ENCODE measurements at regions not wholly inside any gene's neighbourhood (a gene's known extent, or its start where the extent isn't known, plus 50 kb on each side); places are given as distances from the start of the nearest gene placed in this dataset.

DNA sequence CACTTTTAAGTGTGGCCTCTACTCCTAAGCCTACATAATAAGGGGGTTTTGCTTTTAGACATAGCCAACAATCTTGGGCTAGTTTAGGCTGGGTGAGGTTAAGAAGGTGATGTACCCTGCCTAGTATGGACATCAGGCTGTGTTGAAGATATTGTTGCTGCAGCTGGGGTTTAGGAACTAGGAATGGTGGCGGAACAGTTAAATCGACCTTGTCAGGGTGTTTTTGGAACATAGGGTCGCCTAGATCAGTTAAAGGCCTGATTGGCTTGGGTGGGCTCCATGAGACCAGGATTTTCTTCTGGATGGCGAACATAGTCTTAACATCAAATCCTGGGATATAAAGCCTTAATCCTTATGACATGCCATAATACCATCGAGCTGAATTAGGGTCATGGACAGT lies 156.1 kb downstream of the TRIM27 start:
- Histone ChIP-seq H3K27ac (ENCODE audit: low read length) (no peak overlapping the region), H3K4me1 (ENCODE audit: control insufficient read depth, low read depth, low read length) (peaks cover 60% of the 10 kb centered on the region), H3K9ac (ENCODE audit: low read length) (no peak overlapping the region), H3K36me3 (ENCODE audit: control insufficient read depth, low read depth, low read length) (no peaks in the 10 kb centered on the region), H3K27me3 (ENCODE audit: control insufficient read depth, insufficient read depth, low read length) (peaks cover 100% of the 10 kb centered on the region), H3K9me3 (ENCODE audit: control insufficient read depth, low read depth, low read length) (no peaks in the 10 kb centered on the region), H3K4me3 (ENCODE audit: low read length) (no peak overlapping the region)

DNA sequence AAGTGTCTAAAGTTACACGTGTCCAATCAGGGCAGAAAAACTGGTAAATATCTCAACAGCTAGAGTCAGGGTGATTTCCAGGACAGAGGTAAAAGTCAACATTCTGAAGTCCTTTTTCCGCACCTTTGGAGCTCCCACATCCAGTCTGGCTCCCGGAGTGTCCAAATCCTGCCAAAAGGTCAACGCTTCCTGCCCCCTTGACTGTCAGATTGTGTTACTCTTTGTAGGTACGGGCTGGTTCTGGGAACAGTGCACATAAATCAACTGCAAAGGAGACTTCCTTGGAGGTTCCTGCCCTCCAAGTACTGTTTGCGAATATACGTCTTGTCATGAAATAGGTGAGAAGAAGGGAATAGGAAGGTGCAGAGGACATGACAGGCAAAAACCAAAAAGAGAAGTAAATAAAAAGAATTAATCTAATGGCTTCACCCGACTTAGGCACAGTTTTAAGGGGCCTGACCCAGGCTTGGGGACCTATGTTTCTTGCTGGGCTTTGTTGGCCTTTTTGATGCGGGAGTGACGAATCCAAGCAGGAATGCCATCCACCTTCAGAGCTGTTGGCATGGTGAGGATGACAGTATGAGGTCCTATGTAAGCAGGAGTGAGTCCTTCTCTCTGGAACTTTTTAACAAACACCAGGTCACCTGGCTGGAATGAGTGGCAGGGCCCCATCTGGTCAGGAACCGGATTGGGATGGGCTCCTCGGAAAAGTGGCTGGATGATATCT lies 155.4 kb downstream of the TRIM27 start:
- H3K9me3 ChIP-seq (ENCODE audit: control insufficient read depth, low read depth, low read length), result no peaks in the 10 kb centered on the region
- peaks cover 100% of the 10 kb centered on the region for H3K27me3 ChIP-seq (ENCODE audit: control insufficient read depth, insufficient read depth, low read length)

GRCh38 chr6:28769626-28770402 lies 154.0 kb downstream of the TRIM27 start:
- Histone ChIP-seq H3K27me3 (ENCODE audit: control insufficient read depth, insufficient read depth, low read length) (peaks cover 100% of the 10 kb centered on the region), H3K27ac (ENCODE audit: low read length) (no peak overlapping the region), H3K36me3 (ENCODE audit: control insufficient read depth, low read depth, low read length) (no peaks in the 10 kb centered on the region)

More for the DNA sequence above, 155.4 kb downstream of the TRIM27 start:
- no peaks in the 10 kb centered on the region for H3K36me3 ChIP-seq (ENCODE audit: control insufficient read depth, low read depth, low read length)
- H3K4me3 ChIP-seq (ENCODE audit: low read length), result no peak overlapping the region
- H3K27ac ChIP-seq (ENCODE audit: low read length), result no peak overlapping the region
- H3K9ac ChIP-seq (ENCODE audit: low read length), result no peak overlapping the region
- peaks cover 65% of the 10 kb centered on the region for H3K4me1 ChIP-seq (ENCODE audit: control insufficient read depth, low read depth, low read length)

GRCh38 chr6:28770732-28771131 lies 153.1 kb downstream of the TRIM27 start:
- no peak overlapping the region for H3K9ac ChIP-seq (ENCODE audit: low read length)
- H3K27ac ChIP-seq (ENCODE audit: low read length), result no peak overlapping the region
- no peaks in the 10 kb centered on the region for H3K36me3 ChIP-seq (ENCODE audit: control insufficient read depth, low read depth, low read length)
- peaks cover 61% of the 10 kb centered on the region for H3K4me1 ChIP-seq (ENCODE audit: control insufficient read depth, low read depth, low read length)
- no peaks in the 10 kb centered on the region for H3K9me3 ChIP-seq (ENCODE audit: control insufficient read depth, low read depth, low read length)
- no peak overlapping the region for H3K4me3 ChIP-seq (ENCODE audit: low read length)
- peaks cover 100% of the 10 kb centered on the region for H3K27me3 ChIP-seq (ENCODE audit: control insufficient read depth, insufficient read depth, low read length)

More at GRCh38 chr6:28769626-28770402, 154.0 kb downstream of the TRIM27 start:
- Histone ChIP-seq H3K4me1 (ENCODE audit: control insufficient read depth, low read depth, low read length) (peaks cover 67% of the 10 kb centered on the region), H3K9me3 (ENCODE audit: control insufficient read depth, low read depth, low read length) (no peaks in the 10 kb centered on the region), H3K4me3 (ENCODE audit: low read length) (peak overlapping the region; percentile 47), H3K9ac (ENCODE audit: low read length) (no peak overlapping the region)

GRCh38 chr6:28771401-28772267 lies 152.2 kb downstream of the TRIM27 start:
- Histone ChIP-seq H3K9ac (ENCODE audit: low read length) (no peak overlapping the region), H3K27ac (ENCODE audit: low read length) (no peak overlapping the region), H3K9me3 (ENCODE audit: control insufficient read depth, low read depth, low read length) (no peaks in the 10 kb centered on the region), H3K4me3 (ENCODE audit: low read length) (peak overlapping the region; percentile 64), H3K4me1 (ENCODE audit: control insufficient read depth, low read depth, low read length) (peaks cover 52% of the 10 kb centered on the region), H3K36me3 (ENCODE audit: control insufficient read depth, low read depth, low read length) (no peaks in the 10 kb centered on the region), H3K27me3 (ENCODE audit: control insufficient read depth, insufficient read depth, low read length) (peaks cover 100% of the 10 kb centered on the region)

DNA sequence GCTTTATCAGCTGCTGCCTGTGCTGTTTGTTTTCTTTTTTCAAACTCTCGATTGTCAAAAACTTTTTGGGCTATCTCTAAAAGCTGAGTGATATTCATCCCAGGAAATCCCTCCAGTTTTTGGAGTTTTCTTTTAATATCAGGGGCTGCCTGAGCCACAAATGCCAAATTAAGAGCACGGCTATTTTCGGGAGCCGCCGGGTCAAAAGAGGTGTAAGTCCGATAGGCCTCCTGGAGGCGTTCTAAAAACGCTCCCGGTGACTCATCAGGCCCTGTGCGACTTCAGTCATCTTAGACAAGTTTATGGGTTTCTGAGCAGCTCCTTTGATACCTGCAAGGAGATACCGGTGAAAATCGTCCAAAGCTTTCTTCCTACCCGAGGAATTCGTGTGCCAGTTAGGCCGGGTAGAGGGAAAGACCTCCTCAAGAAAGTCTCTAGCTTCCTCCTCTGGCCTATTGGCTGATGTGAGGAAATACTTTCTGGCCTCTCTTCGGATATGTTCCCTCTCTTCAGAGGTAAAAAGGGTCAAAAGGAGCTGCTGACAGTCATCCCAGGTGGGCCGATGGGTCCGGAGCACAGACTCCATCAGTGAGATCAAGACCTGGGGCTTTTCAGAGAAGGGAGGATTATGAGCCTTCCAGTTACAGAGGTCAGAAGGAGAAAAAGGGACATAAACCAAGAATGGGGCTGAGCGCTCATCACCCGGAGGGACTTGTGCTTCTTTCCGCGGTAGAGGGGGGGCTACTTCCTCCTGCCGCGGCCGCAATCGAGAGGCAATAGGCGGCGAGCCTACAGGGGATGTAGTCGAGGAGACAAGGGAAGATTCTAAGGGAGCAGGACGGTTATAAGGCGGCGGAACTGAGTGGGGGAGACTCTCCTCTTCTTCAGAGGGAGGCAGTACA lies 151.1 kb downstream of the TRIM27 start:
- H3K36me3 ChIP-seq (ENCODE audit: control insufficient read depth, low read depth, low read length), result no peaks in the 10 kb centered on the region
- no peak overlapping the region for H3K27ac ChIP-seq (ENCODE audit: low read length)
- H3K4me1 ChIP-seq (ENCODE audit: control insufficient read depth, low read depth, low read length), result peaks cover 51% of the 10 kb centered on the region
- no peak overlapping the region for H3K9ac ChIP-seq (ENCODE audit: low read length)
- H3K9me3 ChIP-seq (ENCODE audit: control insufficient read depth, low read depth, low read length), result no peaks in the 10 kb centered on the region
- H3K27me3 ChIP-seq (ENCODE audit: control insufficient read depth, insufficient read depth, low read length), result peaks cover 100% of the 10 kb centered on the region
- peak overlapping the region; percentile 64 for H3K4me3 ChIP-seq (ENCODE audit: low read length)

GRCh38 chr6:28774292-28775051 lies 149.3 kb downstream of the TRIM27 start:
- no peak overlapping the region for H3K27ac ChIP-seq (ENCODE audit: low read length)
- H3K36me3 ChIP-seq (ENCODE audit: control insufficient read depth, low read depth, low read length), result no peaks in the 10 kb centered on the region
- H3K4me3 ChIP-seq (ENCODE audit: low read length), result peak overlapping the region; percentile 64
- no peaks in the 10 kb centered on the region for H3K9me3 ChIP-seq (ENCODE audit: control insufficient read depth, low read depth, low read length)
- peaks cover 57% of the 10 kb centered on the region for H3K4me1 ChIP-seq (ENCODE audit: control insufficient read depth, low read depth, low read length)
- H3K27me3 ChIP-seq (ENCODE audit: control insufficient read depth, insufficient read depth, low read length), result peaks cover 100% of the 10 kb centered on the region
- no peak overlapping the region for H3K9ac ChIP-seq (ENCODE audit: low read length)

GRCh38 chr6:28775052-28775376 lies 148.8 kb downstream of the TRIM27 start:
- Histone ChIP-seq H3K4me3 (ENCODE audit: low read length) (peak overlapping the region; percentile 64), H3K9me3 (ENCODE audit: control insufficient read depth, low read depth, low read length) (no peaks in the 10 kb centered on the region), H3K27me3 (ENCODE audit: control insufficient read depth, insufficient read depth, low read length) (peaks cover 100% of the 10 kb centered on the region), H3K36me3 (ENCODE audit: control insufficient read depth, low read depth, low read length) (no peaks in the 10 kb centered on the region), H3K9ac (ENCODE audit: low read length) (no peak overlapping the region), H3K27ac (ENCODE audit: low read length) (no peak overlapping the region), H3K4me1 (ENCODE audit: control insufficient read depth, low read depth, low read length) (peaks cover 55% of the 10 kb centered on the region)

GRCh38 chr6:28775405-28776129 lies 148.2 kb downstream of the TRIM27 start:
- Histone ChIP-seq H3K9ac (ENCODE audit: low read length) (no peak overlapping the region), H3K9me3 (ENCODE audit: control insufficient read depth, low read depth, low read length) (no peaks in the 10 kb centered on the region), H3K4me1 (ENCODE audit: control insufficient read depth, low read depth, low read length) (peaks cover 49% of the 10 kb centered on the region), H3K27me3 (ENCODE audit: control insufficient read depth, insufficient read depth, low read length) (peaks cover 100% of the 10 kb centered on the region), H3K4me3 (ENCODE audit: low read length) (peak overlapping the region; percentile 64), H3K36me3 (ENCODE audit: control insufficient read depth, low read depth, low read length) (no peaks in the 10 kb centered on the region), H3K27ac (ENCODE audit: low read length) (no peak overlapping the region)

Data from iPS-18a (cell line).